GM12874 (cell line): ENCODE measurements at regions not wholly inside any gene's neighbourhood (a gene's known extent, or its start where the extent isn't known, plus 50 kb on each side); places are given as distances from the start of the nearest gene placed in this dataset.
A peak's percentile ranks its signal among the peaks of the same experiment; 100 is the strongest.

Experiments
- CTCF ChIP-seq: IDR thresholded peaks from 2 replicates; pipeline ENCODE4 v1.5.1; 2011; ENCODE audit warnings: low read depth, mild to moderate bottlenecking, control low read depth, low read length, moderate library complexity; ENCODE audit not compliant: insufficient read depth

DNA sequence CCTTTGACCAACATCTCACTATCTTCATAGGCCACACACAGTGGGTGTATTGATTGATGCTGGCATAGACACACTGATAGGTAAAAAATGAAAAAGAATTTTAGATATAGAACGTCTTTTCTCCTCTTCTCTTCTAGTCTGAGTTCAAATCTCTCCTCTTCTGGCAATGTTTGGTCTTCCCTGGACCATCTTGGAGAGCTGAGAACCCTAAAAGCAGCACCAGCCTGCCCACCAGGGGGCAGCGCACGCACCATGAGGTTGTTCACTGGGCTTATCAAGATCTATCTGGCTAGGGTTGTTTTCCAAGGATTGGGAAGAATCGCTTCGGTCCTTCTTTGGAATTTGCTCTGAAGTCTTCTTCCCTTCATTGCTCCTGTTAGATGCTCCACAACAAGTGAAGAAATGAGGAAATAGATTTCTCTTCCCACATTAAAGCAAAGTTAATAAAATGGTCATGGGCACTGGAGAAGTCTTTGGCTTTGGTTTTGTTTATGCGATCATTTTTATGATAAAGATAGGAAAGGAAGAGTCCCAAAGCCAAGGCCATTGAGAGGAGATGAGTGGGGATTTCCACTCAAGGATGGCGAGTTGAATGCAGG lies 104.0 kb upstream of the OLIG2 start:
- TF ChIP-seq CTCF: peak; percentile 71

DNA sequence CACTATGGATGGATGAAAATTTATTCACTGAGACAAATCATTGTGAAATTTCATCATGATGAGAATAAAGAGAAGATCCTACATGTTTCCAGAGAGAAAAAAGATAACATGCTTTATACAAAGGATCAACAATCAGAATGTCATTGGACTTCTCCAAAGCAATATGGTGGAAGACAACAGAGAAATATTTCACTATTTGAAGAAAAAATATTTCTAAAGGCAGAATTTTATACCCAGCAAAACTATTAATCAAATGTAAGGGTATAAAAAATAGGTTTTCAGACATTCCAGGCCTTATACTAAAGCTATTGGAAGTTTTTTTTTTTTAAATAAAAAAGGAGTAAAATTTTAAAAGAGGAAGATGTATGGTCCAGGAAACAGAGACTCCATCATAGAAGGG lies 100.6 kb upstream of the OLIG2 start:
- TF ChIP-seq CTCF: no peak

- TF ChIP-seq CTCF: no peak
Observed at GRCh38 chr21:32929633-32930038, 96.1 kb upstream of the OLIG2 start.

DNA sequence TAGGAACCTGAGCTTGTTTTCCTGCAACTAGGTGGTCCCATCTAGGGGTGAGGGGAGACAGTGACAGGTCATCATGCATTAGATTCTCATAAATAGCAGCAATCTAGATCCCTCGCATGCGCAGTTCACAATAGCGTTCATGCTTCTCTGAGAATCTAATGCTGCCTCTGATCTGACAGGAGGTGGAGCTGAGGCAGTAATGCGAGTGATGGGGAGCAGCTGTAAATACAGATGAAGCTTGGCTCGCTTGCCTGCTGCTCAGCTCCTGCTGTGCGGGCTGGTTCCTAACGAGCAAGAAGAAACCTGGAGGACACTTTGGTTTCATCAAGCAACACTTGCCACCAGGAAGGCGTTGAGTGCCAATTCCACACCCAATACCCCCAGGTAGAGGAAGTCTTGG lies 95.1 kb upstream of the OLIG2 start:
- TF ChIP-seq CTCF: no peak

DNA sequence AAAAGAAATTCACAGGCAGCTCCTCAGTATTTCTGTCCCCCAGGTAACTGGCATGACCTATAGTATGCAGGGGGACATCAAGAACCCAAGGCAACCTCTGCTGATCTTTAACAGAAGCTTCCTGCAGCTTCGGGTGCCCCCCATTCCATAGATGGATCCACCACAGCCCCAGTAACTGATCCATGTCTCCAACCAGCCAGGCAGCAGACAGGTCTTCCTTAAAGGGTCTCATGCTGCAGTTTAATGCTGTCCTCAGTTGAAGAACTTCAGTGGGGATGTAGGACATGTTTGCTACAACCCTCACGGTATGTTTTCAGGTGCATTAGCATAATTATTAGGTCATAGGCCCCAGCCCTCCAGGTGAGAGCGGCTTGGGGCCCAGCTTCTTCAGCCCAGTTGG lies 90.9 kb upstream of the OLIG2 start:
- TF ChIP-seq CTCF: no peak

DNA sequence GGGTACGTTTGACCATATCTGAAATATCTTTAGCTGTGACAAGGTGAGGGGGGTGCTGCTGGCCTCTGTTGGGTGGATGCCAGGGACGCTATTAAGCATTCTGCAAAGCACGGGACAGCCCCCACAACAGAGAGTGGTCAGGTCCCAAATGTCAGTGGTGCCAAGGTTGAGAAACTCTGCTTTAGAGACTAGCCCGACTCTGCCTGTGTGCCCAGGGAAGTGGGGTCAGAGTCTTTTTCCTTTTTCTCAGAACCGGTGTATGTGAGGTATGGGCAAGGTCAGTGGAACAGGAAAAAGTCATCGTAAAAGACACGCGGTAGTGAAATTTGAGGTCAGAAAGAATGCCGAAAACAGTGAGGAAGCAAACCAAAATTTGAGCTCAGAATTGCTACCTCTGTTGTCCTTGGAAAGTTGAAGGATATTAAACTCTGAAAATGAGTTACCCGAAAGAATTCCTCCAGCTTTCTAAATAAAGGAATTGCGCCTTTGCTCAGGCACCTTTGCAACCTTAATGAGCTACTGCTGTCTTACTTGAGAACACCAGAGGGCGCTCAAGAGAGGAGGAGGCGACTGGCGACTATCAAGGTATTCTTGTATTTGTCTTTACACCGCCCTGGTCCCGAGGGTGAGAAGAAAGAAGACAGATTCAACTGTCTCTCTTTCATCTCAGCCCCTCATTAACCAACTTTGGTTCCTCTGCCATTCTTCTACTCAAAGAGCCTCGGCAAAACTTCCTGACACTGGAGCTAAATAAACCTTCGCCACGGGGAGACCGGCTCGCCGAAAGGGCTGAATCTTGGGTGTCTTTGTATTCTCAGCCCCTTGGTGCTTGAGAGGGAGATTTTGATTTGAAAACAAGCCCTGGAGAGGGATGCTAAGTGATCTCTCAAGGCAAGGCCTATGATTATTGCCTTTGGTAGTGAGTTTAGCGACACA lies 85.4 kb upstream of the OLIG2 start:
- TF ChIP-seq CTCF: peak; percentile 72

DNA sequence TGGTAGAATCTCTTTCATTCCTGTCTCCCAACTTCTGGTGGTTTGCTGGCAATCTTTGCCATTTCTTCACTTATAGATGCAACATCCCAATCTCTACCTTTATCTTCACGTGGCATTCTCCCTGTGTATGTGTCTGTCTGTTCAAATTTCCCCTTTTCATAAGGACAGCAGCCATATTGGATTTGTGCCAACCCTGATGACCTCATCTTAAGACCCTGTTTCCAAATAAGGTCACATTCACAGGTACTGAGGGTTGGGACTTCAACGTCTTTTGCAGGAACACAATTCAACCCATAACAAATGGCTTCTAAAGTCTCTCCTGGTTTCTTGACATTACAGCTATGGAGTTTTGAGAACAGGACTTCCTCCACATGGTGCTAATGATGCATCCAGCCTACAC lies 84.5 kb upstream of the OLIG2 start:
- no peak for TF ChIP-seq CTCF
